Brain pericyte (primary cell): ENCODE measurements at regions not wholly inside any gene's neighbourhood (a gene's known extent, or its start where the extent isn't known, plus 50 kb on each side); places are given as distances from the start of the nearest gene placed in this dataset.
"Not testable (repeated sequence)": the region's sequence is repeated elsewhere in the genome, so short reads cannot be mapped to it uniquely, and the experiment has no call there.

ENCODE experiments used
- DNase-seq: peaks from one replicate; pipeline ENCODE4 v3.0.0-alpha.2; 2012; ENCODE audit warnings: low read depth, low spot score

DNA sequence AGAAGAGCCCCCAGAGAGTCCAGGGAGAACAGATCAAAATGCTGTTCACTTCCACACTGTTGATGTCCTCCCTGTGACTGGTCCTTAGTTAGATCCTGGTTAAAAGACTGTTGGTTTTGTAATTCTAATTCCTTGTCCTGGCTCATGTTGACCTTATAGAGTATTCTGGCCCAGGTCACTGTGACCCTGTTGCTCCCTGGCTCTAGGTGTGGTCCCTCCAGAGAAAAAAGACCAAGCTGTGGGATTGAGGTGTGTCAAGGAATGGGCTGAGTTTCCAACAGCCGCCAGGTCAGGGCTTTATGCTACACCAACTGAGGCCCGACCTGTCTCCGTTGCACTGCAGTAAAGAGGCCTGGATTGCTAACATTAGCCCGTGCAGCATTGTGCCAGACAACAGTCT lies 241.0 kb upstream of the MSX2 start:
- no peak for DNase-seq

GRCh38 chr5:174489215-174489614 lies 235.2 kb upstream of the MSX2 start:
- DNase-seq: no peak

- no peak for DNase-seq
Observed at GRCh38 chr5:174489920-174490597, 234.3 kb upstream of the MSX2 start.

GRCh38 chr5:174490728-174491127 lies 233.7 kb upstream of the MSX2 start:
- no peak for DNase-seq

DNA sequence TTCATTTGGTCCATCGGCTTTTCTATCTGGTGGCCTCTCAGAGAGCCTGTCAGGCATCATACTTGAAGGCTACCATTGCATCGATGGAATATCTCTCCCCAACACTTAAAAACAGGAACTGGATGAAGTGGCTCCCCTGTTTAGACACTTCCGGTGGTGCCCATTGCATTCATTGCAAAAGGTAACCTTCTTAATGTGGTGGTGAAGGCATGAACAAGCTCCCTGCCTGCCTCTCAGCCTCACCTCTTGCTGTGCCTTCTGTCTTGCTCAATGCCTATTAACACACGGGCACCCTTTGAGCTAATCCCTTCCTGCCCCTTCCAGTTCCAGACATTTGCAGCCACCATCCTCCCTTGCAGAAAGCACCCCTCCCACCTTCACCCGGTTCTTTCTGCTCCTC lies 233.1 kb upstream of the MSX2 start:
- no peak for DNase-seq

GRCh38 chr5:174491761-174492350 lies 232.5 kb upstream of the MSX2 start:
- DNase-seq: no peak

- DNase-seq: no peak
Observed at GRCh38 chr5:174493530-174493929, 230.9 kb upstream of the MSX2 start.

DNA sequence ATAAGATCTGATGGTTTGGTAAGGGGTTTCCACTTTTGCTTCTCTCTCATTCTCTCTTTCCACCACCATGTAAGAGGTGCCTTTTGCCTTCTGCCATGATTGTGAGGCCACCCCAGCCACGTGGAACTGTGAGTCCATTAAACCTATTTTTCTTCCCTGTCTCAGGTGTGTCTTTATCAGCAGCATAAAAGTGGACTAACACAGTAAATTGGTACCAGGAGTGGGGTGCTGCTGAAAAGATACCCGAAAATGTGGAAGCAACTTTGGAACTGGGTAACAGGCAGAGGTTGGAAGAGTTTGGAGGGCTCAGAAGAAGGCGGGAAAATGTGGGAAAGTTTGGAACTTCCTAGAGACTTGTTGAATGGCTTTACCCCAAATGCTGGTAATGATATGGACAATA lies 226.4 kb upstream of the MSX2 start:
- not testable (repeated sequence) for DNase-seq

GRCh38 chr5:174498575-174498974 lies 225.8 kb upstream of the MSX2 start:
- DNase-seq: not testable (repeated sequence)

GRCh38 chr5:174500636-174501035 lies 223.7 kb upstream of the MSX2 start:
- DNase-seq: no peak

- no peak for DNase-seq
Observed at GRCh38 chr5:174501461-174502069, 222.8 kb upstream of the MSX2 start.

GRCh38 chr5:174503086-174503460 lies 221.3 kb upstream of the MSX2 start:
- no peak for DNase-seq

GRCh38 chr5:174503461-174504265 lies 220.7 kb upstream of the MSX2 start:
- no peak for DNase-seq

DNA sequence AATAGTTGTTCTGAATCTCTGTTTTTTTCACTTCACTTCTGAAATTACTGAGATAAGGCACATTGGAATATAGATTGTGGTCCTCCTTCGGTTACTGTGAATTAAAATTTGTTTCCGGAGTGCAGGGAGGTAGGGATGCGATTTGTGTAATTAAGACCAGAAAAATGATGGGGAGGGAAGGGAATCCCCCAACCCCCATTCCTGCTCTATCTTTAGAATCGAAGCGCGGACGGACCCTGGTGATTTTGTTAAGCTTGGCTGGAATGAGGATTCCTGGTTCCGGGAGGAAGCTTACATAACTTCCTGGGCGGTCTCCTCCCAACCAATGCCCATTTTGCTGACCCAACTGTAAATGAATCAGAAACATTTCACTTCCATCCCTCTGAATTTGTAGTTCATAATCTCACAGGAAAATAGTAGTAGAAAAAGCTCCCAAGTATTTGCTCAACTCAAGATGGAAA lies 220.1 kb upstream of the MSX2 start:
- no peak for DNase-seq

DNA sequence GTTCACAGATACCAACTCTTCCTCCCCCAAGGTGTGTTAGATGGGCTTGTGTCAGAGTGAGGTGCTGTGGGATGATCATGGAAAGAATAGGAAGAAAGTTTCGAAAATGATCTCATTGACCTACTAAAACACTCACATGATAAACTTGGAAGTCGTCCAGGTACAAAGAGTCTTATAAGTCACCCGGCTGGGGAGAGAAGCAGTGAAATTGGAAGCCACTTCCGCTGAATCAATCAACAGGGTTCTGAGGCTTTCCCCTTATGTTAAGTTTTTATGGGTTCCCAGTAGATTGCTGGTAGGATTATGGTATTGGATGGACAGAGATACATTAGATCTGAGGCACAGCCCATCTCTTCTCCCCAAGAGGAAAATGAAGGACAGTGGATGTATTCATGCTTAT lies 218.8 kb upstream of the MSX2 start:
- no peak for DNase-seq

DNA sequence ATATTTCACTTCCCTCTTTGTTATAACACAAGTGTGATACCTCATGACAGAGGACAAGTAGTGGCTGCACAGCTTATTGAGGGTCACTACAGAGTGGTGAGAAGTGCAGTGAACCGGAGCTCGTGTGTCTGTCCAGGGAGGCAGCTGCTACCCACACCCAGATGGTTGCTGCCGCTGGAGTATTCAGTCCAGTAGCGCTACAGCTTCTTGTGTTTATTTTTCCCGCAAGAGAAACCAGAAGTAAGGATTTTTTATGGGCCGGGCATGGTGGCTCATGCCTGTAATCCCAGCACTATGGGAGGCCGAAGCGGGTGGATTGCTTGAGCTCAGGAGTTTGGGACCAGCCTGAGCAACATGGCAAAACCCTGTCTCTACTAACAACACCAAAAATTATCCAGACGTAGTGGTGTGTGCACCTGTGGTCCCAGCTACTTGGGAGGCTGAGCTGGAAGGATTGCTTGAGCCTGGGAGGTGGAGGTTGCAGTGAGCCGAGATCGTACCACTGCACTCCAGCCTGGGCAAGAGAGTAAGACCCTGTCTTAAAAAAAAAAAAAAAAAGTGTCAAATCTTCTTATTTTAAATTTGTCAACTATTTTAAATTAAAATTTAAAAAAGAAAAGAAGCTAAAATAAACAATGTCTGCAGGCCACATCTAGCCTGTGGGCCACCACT lies 213.5 kb upstream of the MSX2 start:
- not testable (repeated sequence) for DNase-seq

GRCh38 chr5:174511714-174512253 lies 212.6 kb upstream of the MSX2 start:
- DNase-seq: no peak

DNA sequence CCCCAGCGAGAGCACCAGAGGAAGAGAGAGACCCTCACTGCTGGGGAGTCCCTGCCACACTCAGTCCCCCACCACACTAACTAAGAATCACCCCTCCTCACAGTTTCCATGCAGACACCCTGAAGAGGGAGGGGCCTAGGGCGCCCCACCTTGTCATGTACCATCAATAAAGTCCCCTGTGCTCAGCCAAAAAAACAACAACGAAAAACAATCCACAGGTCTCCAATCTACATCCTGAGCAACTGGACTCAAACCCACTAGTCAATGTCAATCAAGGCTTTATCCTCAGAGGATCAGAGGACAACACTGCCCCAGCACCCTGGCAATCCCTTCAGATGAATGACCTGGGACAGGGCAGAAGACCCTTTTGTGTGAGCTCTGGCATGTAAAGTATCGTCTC lies 210.1 kb upstream of the MSX2 start:
- DNase-seq: no peak

GRCh38 chr5:174514983-174515394 lies 209.4 kb upstream of the MSX2 start:
- DNase-seq: no peak

DNA sequence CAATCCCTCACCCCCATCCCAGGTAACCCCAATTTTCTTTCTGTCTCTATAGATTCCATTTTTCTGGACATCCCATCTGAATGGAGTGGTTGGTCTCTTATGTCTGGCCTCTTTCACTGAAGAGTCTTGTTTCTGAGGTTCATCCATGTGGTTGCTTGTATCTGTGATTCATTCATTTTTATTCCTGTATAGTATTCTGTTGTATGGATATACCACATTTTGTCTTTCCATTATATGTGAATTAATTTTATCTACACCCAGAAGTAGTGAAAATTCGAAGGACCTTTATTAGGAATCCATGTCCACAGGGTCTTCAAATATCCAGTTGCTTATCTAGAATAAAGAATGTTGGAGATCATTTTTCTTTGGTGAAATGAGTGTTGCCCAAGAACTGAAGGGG lies 207.6 kb upstream of the MSX2 start:
- no peak for DNase-seq

GRCh38 chr5:174518512-174518911 lies 205.9 kb upstream of the MSX2 start:
- DNase-seq: no peak
